DMS 273 (cell line): ENCODE measurements at regions not wholly inside any gene's neighbourhood (a gene's known extent, or its start where the extent isn't known, plus 50 kb on each side); places are given as distances from the start of the nearest gene placed in this dataset.
A peak's percentile ranks its signal among the peaks of the same experiment; 100 is the strongest.
"Not testable (repeated sequence)": the region's sequence is repeated elsewhere in the genome, so short reads cannot be mapped to it uniquely, and the experiment has no call there.

Experiments used
- DNase-seq: peaks from one replicate; lab custom pipeline; 2025; ENCODE audit not compliant: unreplicated experiment; lab: John Stamatoyannopoulos, UW

DNA sequence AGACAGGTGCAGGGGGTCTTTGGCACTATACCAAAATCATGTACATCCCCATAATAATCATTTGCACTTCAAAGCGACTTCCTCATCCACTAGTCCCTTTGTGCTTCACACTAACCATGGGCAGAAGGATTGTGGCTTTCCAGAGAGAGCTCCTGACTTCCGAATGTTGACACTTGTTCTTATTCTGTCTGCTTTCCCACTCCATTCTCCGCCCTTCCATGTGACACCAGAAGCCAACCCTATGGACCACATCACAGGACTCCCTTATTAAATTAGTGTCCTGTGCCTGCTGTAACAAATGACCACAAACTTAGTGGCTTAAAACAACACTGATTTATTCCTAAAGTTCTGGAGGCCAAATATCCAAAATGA lies 91.6 kb downstream of the CMC2 start:
- DNase-seq: no peak

DNA sequence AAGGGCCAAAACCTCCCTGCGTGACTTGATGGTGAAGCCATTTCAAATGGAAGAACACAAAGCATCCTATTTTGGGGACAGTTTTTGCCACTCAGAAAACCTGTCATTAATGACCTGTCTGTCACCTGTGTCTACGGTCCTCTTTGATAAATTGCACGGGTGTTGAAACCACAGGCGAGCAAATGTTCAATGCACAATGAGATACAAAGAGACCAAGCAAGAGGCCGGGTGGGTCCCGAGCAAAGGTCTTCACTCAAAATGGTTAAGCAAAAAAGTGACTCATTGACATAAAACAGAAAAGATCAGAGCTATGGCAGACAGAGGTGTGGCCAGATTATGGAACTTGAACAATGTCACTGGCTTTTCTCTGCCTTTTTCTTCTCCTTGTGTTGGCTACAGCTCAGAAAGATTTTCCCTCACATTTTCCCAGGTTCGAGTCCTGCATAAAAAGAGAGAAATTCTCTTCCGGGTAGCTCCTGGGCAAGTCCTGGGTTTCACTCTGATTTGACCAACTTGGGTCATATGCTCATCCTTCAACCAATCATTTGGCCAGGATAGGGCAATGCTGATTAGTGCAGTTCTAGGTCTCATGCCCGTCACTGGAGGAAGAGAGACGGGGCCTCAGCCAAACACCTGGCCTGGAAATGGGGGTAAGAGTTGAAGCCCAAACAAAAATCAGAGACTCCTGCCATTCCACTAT lies 92.2 kb downstream of the CMC2 start:
- no peak for DNase-seq

DNA sequence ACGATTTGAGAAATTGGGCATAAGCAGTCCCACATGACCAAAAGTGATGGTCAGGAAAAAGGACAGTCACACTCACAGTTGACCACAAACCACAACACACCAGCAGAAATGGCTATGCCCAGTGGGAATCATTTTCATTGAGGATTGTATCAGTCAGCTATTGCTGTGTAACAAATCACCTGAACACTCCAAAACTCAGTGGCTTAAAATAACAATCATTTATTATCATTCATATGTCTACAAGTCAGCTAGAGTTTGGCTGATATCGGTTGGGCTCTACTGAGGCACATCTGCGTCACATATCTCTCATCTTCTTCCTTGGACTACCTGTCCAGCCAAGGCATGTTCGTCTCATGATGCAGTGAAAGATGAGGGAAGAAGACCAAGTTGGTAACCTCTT lies 93.3 kb downstream of the CMC2 start:
- DNase-seq: no peak

DNA sequence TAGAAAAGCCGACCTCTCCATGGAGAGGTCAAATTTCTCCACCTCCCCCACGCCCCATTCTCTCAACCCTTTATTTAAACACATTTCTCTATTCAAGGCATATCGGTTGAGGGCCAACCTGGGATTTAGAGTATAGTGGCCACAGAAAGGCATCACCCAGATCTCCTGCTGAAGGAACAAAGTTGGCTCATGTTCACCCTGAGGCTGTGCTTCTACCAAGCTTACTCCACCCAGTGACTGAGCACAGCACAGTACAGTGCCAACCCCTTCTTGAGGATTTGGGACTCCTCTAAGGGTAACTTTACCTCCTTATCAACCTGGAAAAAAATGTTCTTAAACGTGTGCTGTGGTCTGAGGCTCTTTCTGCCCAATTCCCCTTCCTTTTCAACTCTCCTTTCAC lies 94.0 kb downstream of the CMC2 start:
- no peak for DNase-seq

DNA sequence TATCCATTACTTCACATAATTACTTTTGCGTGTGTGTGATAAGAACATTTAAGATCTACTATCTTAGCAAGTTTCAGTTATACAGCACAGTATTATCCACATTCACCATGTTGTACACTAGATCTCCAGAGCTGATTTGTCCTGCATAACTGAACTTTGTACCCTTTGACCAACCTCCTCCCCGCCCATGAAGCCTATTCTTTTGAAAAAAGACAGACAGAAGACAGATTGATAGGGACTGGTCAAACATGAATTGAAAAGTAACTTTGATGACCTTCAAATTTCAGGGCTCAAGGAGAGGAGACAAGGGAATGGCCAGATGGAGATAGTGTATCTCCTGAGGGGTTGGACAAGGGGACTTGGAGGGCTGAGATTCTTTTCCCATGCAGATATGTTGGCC lies 96.3 kb downstream of the CMC2 start:
- DNase-seq: no peak

DNA sequence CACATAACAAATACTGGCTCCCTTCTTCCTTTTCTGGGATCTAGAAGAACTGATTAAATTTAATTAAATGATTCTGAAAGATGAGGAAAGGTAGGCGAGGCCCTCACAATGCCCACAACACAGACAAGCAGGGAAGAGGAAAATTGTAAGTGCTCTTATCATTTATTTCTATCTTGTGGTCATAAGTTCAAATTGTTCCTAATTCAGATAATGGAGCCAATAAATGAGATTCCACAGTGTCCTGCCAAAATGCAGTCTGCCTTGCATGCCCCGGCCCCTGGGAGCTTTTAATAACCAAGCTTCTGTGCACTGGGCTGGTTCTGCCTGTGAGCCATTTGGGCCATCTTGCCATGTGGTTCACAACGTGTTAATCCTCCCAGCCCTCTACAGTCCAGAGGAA lies 97.0 kb downstream of the CMC2 start:
- DNase-seq: no peak

DNA sequence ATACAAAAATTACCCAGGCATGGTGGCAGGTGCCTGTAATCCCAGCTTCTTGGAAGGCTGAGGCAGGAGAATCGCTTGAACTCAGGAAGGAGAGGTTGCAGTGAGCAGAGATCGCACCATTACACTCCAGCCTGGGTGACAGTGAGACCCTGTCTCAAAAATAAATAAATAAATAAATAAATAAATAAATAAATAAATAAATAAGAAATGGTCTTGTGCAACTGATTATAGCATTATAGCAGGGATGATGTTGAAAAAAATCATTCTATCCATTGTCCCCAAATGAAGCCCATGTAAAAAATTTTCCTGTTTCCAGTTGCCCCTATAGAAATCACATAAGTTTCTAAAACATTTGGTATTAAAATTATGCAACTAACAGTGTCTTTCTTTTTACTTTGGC lies 100.5 kb downstream of the CMC2 start:
- DNase-seq: not testable (repeated sequence)

DNA sequence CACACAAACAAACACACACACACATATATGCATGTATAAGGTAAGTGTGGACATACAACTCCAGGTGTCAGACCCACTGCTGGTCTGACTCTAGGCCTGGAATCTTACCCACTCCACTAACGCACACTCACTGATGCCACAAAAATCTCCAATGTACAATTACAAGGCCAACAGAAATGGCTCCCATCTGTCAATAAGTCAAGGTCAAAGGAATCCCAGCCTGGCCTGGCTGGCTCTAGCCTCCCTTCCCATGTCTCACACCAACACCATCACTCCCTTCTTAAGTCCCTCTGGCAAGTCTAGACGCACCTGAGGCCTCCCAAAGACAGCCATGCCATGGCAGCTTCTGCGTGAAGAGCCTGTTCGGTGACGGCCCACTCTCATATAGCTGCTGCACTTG lies 99.2 kb upstream of the CDYL2 start:
- no peak for DNase-seq

DNA sequence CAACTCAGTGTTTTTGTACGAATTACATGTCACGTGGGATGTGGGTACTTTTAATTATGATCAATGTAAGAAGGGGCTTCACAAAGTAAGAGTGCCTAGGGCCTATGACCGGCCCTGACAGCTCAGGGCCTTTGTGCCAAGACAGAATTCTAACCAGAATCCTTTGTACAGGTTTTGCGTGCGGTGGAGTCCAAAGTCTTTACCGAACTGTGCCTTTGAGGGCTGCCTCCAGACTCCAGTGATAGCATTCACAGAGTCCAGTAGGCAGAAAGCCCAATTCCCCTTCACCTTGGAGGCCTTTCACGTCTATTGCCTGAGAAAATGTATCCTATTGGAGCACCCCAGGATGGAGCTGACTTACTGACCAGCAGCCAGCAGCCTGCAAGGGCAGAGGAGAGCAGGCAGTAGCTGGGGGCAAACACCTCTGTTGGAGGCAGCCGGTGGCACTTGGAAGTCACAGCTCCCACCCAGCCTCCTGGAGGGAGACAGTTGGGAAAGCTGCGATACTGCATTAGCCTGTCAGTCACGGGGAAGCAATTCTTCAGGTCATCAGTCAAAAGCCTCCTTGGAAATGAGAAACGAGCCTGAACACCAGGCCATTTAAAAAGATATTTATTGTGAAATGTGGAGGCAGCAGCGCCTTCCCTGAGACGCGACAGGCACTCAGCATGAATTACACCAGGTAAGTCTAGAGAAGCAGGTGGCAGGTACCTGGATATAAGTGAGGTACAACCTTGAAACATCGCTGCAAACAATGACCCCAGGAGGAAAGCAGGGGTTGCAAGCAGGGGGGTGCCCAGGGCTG lies 98.1 kb upstream of the CDYL2 start:
- DNase-seq: no peak

DNA sequence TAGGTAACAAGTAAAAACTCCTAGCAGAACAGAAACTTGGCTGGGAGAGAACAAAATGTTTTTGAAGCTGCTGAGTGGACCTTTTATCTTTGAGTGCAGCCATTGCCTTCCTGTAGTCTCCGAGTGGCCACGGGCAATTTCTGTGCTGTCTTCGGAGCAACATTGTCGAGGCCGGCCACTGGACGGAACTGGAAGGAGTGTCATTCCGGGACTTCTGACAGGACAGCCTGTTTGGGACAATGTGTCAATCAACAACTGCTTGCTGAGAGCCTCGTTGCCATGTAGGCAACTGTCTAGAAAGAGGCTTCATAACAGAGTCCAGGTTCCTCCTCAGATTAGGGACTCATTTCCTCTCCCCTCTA lies 96.2 kb upstream of the CDYL2 start:
- no peak for DNase-seq

DNA sequence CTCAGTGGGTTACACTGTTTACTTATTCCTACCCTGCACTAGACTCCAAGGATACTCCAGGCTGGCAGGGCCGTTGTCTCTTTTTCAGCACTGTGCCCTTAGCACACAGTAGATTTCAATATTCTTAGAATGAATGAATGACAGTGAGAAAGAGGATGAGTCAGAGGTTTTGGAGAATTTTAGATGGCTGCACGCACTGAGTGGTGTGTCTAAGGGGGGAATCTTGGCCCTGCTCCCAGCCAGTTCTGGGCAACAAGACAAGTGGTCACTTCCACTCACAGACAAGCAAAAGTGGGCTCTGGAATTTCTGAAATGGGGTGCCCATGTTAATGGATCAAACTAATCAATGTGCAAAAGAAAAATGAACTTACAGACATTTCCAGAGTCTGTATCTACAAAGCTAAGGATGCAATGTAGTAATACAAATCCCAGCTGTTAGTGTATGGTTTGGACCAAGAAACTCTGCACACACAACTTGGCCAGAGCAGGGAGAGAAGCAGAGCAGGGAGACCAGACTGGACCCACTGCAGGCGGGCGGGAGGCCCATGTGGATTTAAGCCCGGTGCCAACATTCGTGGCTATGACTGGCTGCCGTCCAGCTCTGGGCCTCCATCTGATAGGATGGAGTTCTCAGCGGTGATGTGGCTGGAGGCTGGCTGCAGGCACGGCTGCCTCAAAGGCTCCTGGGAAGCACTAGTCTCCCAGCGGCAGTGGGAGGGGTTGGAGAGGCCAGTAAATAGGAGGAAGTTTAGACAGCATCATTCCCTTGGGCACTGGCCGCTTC lies 95.6 kb upstream of the CDYL2 start:
- DNase-seq: peak; percentile 44

DNA sequence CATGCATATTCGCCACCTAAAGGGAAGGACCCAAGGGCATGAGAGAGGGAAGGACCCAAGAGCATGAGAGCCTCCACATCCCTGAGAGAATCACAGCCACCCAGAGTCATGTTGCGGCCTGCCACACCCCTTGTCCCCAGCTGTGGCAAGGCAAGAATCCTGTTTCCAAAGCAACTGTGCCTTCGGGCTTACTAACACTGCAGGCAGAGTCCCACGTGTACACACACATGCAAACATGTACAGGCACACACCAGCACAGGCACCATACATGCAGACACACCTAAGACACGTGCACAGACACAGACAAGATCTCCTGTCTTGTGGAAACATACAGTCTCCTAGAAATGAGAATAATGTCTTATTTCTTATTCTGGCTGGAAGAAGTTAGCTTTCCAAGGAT lies 92.4 kb upstream of the CDYL2 start:
- DNase-seq: no peak

DNA sequence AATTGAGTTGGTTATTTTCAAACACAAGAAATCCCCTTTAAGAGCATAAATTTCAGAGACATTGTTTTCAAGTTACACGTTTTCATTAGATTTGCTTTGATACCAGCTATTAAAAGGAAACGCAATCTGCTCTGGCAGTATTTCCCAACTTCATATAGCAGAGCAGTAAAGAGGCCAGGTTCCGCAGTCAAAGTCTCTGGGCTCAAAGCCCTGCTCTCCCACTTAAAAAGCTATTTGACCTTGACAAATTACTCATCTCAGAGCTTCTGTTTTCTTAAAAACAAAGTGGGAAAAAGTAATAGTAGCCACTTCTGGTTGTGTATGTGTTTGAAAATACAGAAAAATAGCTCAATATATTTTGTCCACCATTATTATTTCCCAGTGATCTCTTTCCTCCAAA lies 89.7 kb upstream of the CDYL2 start:
- DNase-seq: no peak

DNA sequence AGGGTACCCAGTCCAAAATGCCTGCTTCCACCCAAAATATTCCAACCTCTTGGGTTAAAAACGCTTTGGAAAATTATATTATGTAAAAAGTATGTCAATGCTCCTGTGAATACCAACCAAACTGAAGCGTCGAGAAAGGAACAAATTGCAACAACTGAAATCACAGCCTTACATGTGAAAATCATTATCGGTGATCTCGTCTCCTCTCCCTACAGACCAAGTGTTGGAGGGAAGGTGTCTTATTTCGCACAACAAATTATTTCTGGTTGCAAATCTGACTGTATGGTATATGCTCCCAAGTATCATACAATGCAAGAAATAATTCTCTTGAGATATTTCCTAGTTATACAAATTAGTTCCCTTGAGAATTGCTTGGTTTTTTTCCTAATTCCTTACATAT lies 89.3 kb upstream of the CDYL2 start:
- DNase-seq: no peak

DNA sequence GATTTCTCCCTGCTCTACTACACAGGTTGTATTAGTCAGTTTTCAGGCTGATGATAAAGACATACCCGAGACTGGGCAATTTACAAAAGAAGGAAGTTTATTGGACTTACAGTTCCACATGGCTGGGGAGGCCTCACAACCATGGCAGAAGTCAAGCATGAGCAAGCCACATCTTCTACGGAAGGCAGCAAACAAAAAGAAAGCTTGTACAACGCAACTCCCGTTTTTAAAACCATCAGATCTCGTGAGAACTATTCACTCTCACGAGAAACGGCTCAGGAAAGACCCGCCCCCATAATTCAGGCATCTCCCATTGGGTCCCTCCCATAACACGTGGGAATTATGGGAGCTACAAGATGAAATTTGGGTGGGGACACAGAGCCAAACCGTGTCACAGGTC lies 88.0 kb upstream of the CDYL2 start:
- not testable (repeated sequence) for DNase-seq

DNA sequence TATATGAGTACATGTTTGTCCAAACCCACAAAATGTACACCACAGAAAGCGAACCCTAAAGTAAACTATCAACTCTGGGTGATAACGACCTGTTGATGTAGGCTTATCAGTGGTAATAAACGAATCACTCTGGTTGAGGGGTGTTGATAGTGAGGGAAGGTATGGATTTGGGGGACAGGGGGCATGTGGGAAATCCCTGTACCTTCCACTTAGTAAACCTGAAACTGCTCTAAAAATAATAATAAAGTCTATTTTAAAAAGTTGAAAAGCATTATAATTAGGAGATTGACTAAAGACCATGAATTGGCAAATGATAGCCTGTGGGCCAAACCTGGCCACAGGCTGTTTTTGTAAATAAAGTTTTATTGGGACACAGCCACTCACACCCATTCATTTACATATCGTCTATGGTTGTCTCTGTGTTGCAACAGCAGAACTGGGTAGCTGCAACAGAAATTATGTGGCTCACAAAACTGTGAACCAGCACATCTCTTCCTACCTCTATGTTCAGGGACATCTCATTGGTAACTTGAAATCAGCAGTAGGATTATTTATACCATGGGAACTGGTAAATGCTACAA lies 85.5 kb upstream of the CDYL2 start:
- DNase-seq: no peak

DNA sequence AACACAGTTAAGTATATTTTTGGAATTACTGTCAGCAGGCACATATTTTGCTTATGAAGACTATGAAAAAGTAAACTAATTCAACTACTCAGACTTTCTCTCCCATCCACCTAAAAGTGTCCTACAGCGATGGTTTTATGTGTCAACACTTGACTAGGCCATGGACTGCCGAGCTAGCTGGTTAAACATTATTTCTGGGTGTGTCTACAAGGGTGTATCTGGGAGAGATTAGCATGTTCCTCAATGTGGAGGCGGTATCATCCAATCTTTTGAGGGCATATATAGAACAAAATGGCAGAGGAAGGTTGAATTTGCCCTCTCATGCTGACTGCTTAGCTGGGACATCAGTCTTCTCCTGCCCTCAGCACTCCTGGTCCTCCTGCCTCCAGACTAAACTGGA lies 82.7 kb upstream of the CDYL2 start:
- DNase-seq: no peak

DNA sequence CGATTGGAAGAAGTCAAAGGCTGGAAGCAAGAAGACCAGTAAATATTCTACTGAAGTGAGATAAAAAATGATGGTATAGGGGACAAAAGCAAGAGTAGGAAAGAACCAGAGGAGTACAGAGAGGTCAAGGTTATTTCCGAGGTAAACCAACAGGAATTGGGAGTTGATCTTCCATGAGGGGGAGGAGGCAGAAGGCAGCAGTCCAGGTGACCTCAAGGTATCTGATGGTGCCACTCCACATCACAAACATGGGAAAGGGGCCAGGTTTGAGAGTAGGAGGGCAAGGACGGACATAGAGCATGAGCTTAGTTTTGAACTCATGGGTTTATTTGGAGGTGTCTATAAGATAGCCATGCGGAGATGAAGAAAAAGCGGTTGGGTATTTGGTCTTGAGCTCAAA lies 79.4 kb upstream of the CDYL2 start:
- no peak for DNase-seq

DNA sequence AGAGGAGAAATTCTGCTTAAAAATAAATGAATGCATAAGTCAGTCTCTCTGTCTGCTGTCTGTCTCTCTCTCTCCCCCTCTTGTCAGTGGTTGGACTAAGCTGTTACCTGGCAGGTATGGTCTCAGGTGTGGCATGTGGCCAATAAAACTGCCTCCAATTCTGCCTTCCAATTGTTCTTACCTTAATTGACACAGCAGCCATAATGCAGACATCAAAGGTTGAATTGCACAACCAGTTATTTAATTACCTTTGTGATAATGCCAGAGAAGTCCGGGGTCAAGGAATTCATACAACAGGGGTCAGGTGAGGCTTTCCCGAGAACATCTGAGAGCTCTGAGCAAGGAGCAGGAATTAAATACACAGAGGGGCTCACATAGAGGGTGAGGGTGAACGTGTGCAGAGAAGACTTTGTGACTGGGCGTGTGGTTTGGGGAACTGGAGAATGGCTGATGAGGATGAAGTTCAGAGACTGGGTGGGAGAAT lies 78.8 kb upstream of the CDYL2 start:
- DNase-seq: no peak

DNA sequence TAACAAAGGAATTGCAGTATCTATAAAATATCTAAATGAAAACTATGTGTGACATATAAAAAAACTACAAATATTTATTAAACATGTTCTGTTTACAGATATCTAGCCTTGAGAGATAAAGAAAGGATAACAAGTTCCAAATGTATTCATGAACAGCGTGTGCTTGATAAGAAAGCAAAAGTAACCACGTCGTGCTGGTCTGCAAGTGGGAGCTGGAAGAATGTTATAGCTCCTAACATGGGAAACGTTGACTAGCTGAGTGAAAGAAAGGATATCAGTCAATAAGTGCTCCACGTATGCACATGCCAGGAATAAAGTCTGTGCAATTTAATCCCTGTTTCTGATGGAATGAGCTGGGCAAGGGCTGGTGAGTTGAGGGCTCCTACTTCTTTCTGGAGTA lies 71.2 kb upstream of the CDYL2 start:
- no peak for DNase-seq

DNA sequence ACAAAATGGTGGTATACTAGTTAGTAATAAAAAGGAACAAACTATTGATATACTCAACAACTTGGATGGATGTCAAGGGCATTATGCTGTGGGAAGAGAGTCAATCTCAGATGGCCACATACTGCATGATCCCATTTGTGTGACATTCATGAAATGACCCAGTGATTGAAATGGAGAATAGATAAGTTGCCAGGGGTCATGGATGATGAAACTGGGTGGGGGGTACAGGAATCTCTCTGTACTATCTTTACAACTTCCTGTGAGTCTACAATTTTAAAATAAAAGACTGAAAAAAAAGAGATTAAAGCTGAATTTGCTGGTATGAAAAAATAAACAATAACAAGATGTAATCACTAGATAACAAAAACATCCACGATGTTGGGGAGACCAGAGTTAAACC lies 70.5 kb upstream of the CDYL2 start:
- DNase-seq: no peak
